ENCODE measurements at regions not wholly inside any gene's neighbourhood (a gene's known extent, or its start where the extent isn't known, plus 50 kb on each side); places are given as distances from the start of the nearest gene placed in this dataset.
"Not testable (repeated sequence)": the region's sequence is repeated elsewhere in the genome, so short reads cannot be mapped to it uniquely, and the experiment has no call there.

- no peak for DNase-seq
Observed at GRCh38 chr7:149599636-149600206, 102.1 kb upstream of the ZNF746 start.

GRCh38 chr7:149598721-149599308 is 101.2 kb upstream of the ZNF746 start:
- DNase-seq, result no peak

- DNase-seq, result not testable (repeated sequence)
Observed at GRCh38 chr7:149597789-149598188, 100.2 kb upstream of the ZNF746 start.

GRCh38 chr7:149595541-149595940 is 97.9 kb upstream of the ZNF746 start:
- no peak for DNase-seq

- no peak for DNase-seq
Observed at GRCh38 chr7:149595078-149595477, 97.5 kb upstream of the ZNF746 start.

GRCh38 chr7:149588930-149589329 is 91.3 kb upstream of the ZNF746 start:
- no peak for DNase-seq

GRCh38 chr7:149586646-149587645 is 89.3 kb upstream of the ZNF746 start:
- DNase-seq, result no peak

- no peak for DNase-seq
Observed at GRCh38 chr7:149584530-149584929, 86.9 kb upstream of the ZNF746 start.

- no peak for DNase-seq
Observed at GRCh38 chr7:149584009-149584408, 86.4 kb upstream of the ZNF746 start.

- DNase-seq, result no peak
Observed at GRCh38 chr7:149580328-149580727, 82.7 kb upstream of the ZNF746 start.

- DNase-seq, result not testable (repeated sequence)
Observed at GRCh38 chr7:149579365-149579764, 81.8 kb upstream of the ZNF746 start.

GRCh38 chr7:149574428-149574827 is 76.8 kb upstream of the ZNF746 start:
- DNase-seq, result not testable (repeated sequence)

GRCh38 chr7:149573519-149573918 is 75.9 kb upstream of the ZNF746 start:
- DNase-seq, result no peak

- not testable (repeated sequence) for DNase-seq
Observed at GRCh38 chr7:149572920-149573319, 75.3 kb upstream of the ZNF746 start.

GRCh38 chr7:149570784-149571183 is 73.2 kb upstream of the ZNF746 start:
- DNase-seq, result no peak

GRCh38 chr7:149569726-149570422 is 72.3 kb upstream of the ZNF746 start:
- no peak for DNase-seq

GRCh38 chr7:149569025-149569725 is 71.6 kb upstream of the ZNF746 start:
- DNase-seq, result no peak

GRCh38 chr7:149568218-149568617 is 70.6 kb upstream of the ZNF746 start:
- DNase-seq, result no peak

GRCh38 chr7:149566103-149566502 is 68.5 kb upstream of the ZNF746 start:
- DNase-seq, result no peak

- no peak for DNase-seq
Observed at GRCh38 chr7:149565096-149565382, 67.4 kb upstream of the ZNF746 start.

GRCh38 chr7:149564340-149565095 is 66.9 kb upstream of the ZNF746 start:
- DNase-seq, result no peak

- DNase-seq, result no peak
Observed at GRCh38 chr7:149562602-149563001, 65.0 kb upstream of the ZNF746 start.
